ENCODE measurements at regions not wholly inside any gene's neighbourhood (a gene's known extent, or its start where the extent isn't known, plus 50 kb on each side); places are given as distances from the start of the nearest gene placed in this dataset.

DNA sequence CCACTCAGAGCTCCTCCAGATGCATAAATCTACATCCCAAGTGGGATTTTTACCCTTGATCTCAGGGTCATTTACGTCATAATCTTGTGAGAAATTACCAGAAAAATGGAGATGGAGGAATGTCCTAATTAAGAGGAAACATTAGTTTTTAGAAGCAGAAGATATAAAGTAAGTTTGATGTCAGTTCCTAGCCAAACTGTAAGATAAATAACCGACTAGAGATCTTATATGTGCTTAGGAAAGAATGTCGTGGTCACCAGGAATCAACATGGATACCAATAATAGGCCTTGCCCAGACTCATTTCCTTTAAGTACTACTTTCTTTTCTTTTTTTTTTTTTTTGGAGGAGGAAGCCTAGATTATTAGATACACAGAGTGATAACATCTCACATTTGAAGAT is 186.9 kb downstream of the UTRN start:
- Histone ChIP-seq H3K18ac (ENCODE audit: extremely low read depth, low read length) (no peak overlapping the region), H3K79me2 (ENCODE audit: control insufficient read depth in 1 of 2, insufficient read depth in 2 of 2, low read length in 2 of 2) (no peaks in the 10 kb centered on the region), H4K20me1 (replicated peaks in 1 of 2; ENCODE audit: control insufficient read depth in 1 of 2, insufficient read depth in 2 of 2, low read length in 2 of 2) (no peaks in the 10 kb centered on the region), H3K9ac (replicated peaks in 1 of 4; ENCODE audit: extremely low read depth in 1 of 4, low read depth in 3 of 4, low read length in 3 of 4) (no peak overlapping the region), H3K27me3 (replicated peaks in 1 of 4; ENCODE audit: control insufficient read depth in 3 of 4, extremely low read depth in 1 of 4, insufficient read depth in 3 of 4, low read length in 3 of 4) (no peaks in the 10 kb centered on the region), H3K4me2 (ENCODE audit: insufficient read depth in 1 of 2, low read depth in 2 of 2, low read length in 2 of 2) (no peak overlapping the region), H3K14ac (ENCODE audit: insufficient read length) (no peak overlapping the region), H3K27ac (ENCODE audit: low read depth, low read length) (no peak overlapping the region), H3K4ac (replicated peaks; ENCODE audit: insufficient read length, low read depth, low read length) (no peak overlapping the region), H3K56ac (replicated peaks; ENCODE audit: insufficient read length, low read depth, low read length) (no peak overlapping the region), H2BK5ac (ENCODE audit: low read depth, low read length) (no peak overlapping the region), H2BK12ac (ENCODE audit: low read depth, low read length) (no peak overlapping the region), H4K5ac (ENCODE audit: insufficient read length, low read depth, low read length) (no peak overlapping the region), H3K79me1 (ENCODE audit: low read depth, low read length) (no peaks in the 10 kb centered on the region), H2AK5ac (ENCODE audit: low read depth, low read length) (no peak overlapping the region), H2AFZ (ENCODE audit: low read length) (no peak overlapping the region), H2BK20ac (ENCODE audit: low read length) (no peak overlapping the region), H2BK120ac (replicated peaks; ENCODE audit: low read depth, low read length) (no peak overlapping the region), H3K9me3 (ENCODE audit: insufficient read depth in 2 of 2, low read depth in 1 of 2, low read length in 1 of 2) (peaks cover 3 to 14% of the 10 kb centered on the region in 2 experiments; a peak in 3 of 4 replicates), H4K8ac (ENCODE audit: extremely low read depth, insufficient read depth, low read length) (no peak overlapping the region), H4K91ac (replicated peaks; ENCODE audit: insufficient read length, low read length) (no peak overlapping the region), H3K4me3 (ENCODE audit: extremely low read depth in 1 of 4, insufficient read depth in 2 of 4, low read depth in 3 of 4, low read length in 4 of 4) (no peak overlapping the region), H2BK15ac (ENCODE audit: low read length) (no peak overlapping the region), H3K23me2 (ENCODE audit: low read depth, low read length) (no peaks in the 10 kb centered on the region), H3K4me1 (replicated peaks in 1 of 4; ENCODE audit: control insufficient read depth in 3 of 4, insufficient read depth in 4 of 4, low read length in 3 of 4) (peaks cover 0 to 6% (median 4%) of the 10 kb centered on the region in 4 experiments; a peak in 3 of 7 replicates), H3K23ac (ENCODE audit: insufficient read length) (no peak overlapping the region), H3K36me3 (ENCODE audit: control insufficient read depth in 2 of 4, insufficient read depth in 4 of 4, low read length in 3 of 4) (peaks cover 0 to 24% (median 11%) of the 10 kb centered on the region in 4 experiments; a peak in 3 of 8 replicates)
- 90% methylated on average over 3 of the region's 3 CpGs; no CpG with 5 or more reads in 1 of the 2 experiments for WGBS, 2 experiments (ENCODE audit: extremely low coverage in 1 of 2, insufficient coverage in 1 of 2, insufficient read length in 1 of 2, insufficient replicate concordance in 2 of 2, low coverage in 1 of 2, low lambda C conversion rate in 2 of 2, missing lambda C conversion rate in 1 of 2)
- DNase-seq (ENCODE audit: low read depth in 1 of 2, low spot score in 2 of 2), result no peak
- FAIRE-seq, result no peak
- no peak for TF ChIP-seq GABPA (IDR thresholded peaks at IDR 0.05; ENCODE audit: borderline replicate concordance, insufficient read depth, low read length)
- TF ChIP-seq KDM1A (IDR thresholded peaks at IDR 0.05; ENCODE audit: borderline replicate concordance, low read length), result no peak
- TF ChIP-seq SIRT6 (IDR thresholded peaks at IDR 0.05; ENCODE audit: low read length), result no peak
- TF ChIP-seq POLR2AphosphoS5 (IDR thresholded peaks at IDR 0.05; ENCODE audit: low read depth, low read length), result no peak
- no peak for TF ChIP-seq TAF1 (IDR thresholded peaks at IDR 0.05; ENCODE audit: low read depth, low read length)
- TF ChIP-seq POLR2A (IDR thresholded peaks at IDR 0.05; ENCODE audit: control extremely low read depth in 1 of 2, low read depth in 2 of 2, low read length in 2 of 2), result no peak
- no peak for TF ChIP-seq JUN (IDR thresholded peaks at IDR 0.05; ENCODE audit: low read depth, low read length)
- TF ChIP-seq YY1 (IDR thresholded peaks at IDR 0.05; ENCODE audit: low read depth, low read length), result no peak
- TF ChIP-seq BRCA1 (IDR thresholded peaks at IDR 0.05; ENCODE audit: low read depth, low read length), result no peak
- no peak for TF ChIP-seq SP4 (IDR thresholded peaks at IDR 0.05; ENCODE audit: low read length)
- TF ChIP-seq TEAD4 (IDR thresholded peaks at IDR 0.05; ENCODE audit: low read depth, low read length), result no peak
- no peak for TF ChIP-seq ASH2L (IDR thresholded peaks at IDR 0.05; ENCODE audit: low read length)
- TF ChIP-seq, protein P1, sequence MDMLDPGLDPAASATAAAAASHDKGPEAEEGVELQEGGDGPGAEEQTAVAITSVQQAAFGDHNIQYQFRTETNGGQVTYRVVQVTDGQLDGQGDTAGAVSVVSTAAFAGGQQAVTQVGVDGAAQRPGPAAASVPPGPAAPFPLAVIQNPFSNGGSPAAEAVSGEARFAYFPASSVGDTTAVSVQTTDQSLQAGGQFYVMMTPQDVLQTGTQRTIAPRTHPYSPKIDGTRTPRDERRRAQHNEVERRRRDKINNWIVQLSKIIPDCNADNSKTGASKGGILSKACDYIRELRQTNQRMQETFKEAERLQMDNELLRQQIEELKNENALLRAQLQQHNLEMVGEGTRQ (IDR thresholded peaks at IDR 0.05; ENCODE audit: low read length), result no peak
- no peak for TF ChIP-seq EZH2 (IDR thresholded peaks at IDR 0.05; ENCODE audit: low read depth, low read length, severe bottlenecking)
- no peak for TF ChIP-seq RXRA (IDR thresholded peaks at IDR 0.05; ENCODE audit: insufficient read depth, low read depth, low read length)
- no peak for TF ChIP-seq TCF12 (IDR thresholded peaks at IDR 0.05; ENCODE audit: low read depth, low read length)
- CTCF ChIA-PET (ENCODE audit: partially characterized antibody), result no interaction called here
- POLR2A ChIA-PET (ENCODE audit: partially characterized antibody), result no interaction called here

All from H1 (cell line).